ENCODE measurements at regions not wholly inside any gene's neighbourhood (a gene's known extent, or its start where the extent isn't known, plus 50 kb on each side); places are given as distances from the start of the nearest gene placed in this dataset.

GRCh38 chr11:33638608-33639007, 62.0 kb downstream of the C11orf91 start:
- TF ChIP-seq CTCF (conservative IDR thresholded peaks at IDR 0.05 in 1 of 2, IDR thresholded peaks at IDR 0.05 in 1 of 2; ENCODE audit: extremely low read depth in 1 of 2, insufficient read depth in 1 of 2, low read depth in 1 of 2, low read length in 2 of 2) (no peak), EZH2 (IDR thresholded peaks at IDR 0.05; ENCODE audit: borderline replicate concordance, low read length) (no peak)

All from mammary epithelial cell (primary cell).